CMK (cell line): ENCODE measurements at regions not wholly inside any gene's neighbourhood (a gene's known extent, or its start where the extent isn't known, plus 50 kb on each side); places are given as distances from the start of the nearest gene placed in this dataset.
A peak's percentile ranks its signal among the peaks of the same experiment; 100 is the strongest.
"Not testable (repeated sequence)": the region's sequence is repeated elsewhere in the genome, so short reads cannot be mapped to it uniquely, and the experiment has no call there.

Source experiments
- DNase-seq: peaks from one replicate; pipeline ENCODE4 v3.0.0-alpha.2; 2010; ENCODE audit warnings: low read depth

GRCh38 chr14:23751616-23752015 lies 115.5 kb downstream of the DHRS2 start:
- no peak for DNase-seq

- DNase-seq: no peak
Observed at GRCh38 chr14:23763394-23763793, 127.2 kb downstream of the DHRS2 start.

- no peak for DNase-seq
Observed at GRCh38 chr14:23766737-23767401, 130.7 kb downstream of the DHRS2 start.

- DNase-seq: not testable (repeated sequence)
Observed at GRCh38 chr14:23769221-23769728, 133.1 kb downstream of the DHRS2 start.

DNA sequence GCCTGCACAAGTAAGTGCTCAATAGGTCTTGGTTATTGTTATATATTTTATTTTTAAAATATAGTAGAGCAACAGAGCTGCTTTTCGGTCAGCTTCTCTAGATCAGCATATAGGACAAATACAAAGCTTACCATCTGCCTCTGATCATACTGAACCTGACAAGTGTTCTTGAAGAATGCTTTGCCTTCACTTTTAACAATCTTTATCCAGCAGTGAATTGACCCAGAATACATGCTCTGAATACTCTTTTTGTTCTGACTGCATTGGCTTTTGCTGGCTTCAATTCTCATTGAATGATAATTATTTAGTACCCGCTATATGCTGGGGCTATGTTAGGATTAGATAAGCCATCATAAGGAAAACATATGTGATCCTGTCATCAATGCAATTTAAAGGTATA lies 137.8 kb downstream of the DHRS2 start:
- no peak for DNase-seq

DNA sequence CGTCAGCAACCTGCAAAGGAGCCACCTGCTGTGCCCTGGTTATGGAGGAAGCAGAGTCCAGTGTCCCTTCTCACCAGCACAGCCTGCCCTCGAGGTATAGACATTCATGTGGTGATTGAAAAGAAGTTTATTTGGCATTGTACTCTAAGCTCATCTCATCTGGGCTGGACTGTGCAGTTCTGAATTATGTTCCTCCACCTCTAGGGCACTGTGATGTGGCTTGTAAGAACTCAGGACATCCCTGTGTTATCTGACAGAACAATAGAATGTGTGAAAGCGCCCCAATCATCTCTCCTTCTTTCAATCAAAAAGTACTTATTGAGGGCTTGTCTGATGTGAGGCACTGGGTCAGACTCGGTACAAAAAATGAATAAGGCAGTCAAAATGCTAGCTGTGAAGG lies 140.1 kb downstream of the DHRS2 start:
- DNase-seq: no peak

DNA sequence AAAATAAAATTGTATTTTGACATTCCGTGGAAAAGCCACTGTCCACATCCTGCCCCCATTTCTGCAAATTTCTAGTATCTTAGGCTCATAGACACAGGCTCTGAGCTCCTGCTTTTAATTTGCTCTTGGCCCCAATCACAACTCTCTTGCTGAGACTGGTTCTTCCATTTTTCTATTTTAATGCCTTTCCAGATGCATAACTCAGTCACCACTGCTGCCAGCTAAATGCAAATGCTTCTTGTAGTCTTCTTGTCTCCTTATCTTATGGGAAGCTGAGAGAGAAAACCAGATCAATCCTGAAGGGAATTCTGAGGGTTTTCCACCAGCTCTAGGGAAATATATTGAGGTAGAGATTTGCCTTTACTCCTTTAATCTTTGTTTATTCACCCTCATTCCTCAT lies 149.0 kb downstream of the DHRS2 start:
- DNase-seq: no peak

- no peak for DNase-seq
Observed at GRCh38 chr14:23787436-23787835, 151.3 kb downstream of the DHRS2 start.

DNA sequence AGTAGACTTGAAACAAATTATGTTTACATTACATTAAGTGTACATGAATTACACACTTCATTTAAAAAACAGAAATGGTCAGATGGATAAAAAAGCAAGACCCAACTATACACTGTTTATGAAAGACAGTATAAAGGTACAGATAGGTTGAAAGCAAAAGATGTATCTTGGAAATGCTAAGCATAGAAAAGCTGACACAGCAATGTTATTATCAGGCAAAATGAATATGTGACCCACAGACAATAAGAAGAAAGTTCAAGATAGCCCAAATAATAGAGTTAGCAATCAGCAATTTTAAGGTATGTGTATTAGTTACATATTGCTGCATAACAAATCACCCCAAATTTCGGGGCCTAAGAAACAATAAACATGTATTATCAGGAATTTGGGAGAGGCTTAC lies 153.5 kb downstream of the DHRS2 start:
- DNase-seq: no peak

GRCh38 chr14:23793532-23793931 lies 157.4 kb downstream of the DHRS2 start:
- DNase-seq: no peak

DNA sequence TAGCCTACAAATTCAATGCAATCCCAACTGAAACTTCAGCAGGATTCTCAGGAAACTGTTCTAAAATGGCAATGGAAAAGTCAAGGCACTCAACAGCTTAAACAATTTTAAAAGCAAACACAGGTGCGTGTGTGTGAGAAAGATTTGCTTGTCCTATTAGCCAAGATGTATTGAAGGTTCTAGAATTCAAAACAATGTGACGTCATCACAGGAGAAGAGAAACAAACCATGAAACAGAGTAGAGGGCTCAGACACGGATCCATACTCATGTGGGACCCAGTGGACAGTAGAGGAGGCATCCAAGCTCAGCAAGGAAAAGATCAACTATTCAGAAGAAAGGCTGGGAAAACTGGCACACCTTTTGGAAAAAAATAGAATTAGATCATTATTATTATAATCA lies 152.8 kb upstream of the DHRS4 start:
- DNase-seq: no peak

DNA sequence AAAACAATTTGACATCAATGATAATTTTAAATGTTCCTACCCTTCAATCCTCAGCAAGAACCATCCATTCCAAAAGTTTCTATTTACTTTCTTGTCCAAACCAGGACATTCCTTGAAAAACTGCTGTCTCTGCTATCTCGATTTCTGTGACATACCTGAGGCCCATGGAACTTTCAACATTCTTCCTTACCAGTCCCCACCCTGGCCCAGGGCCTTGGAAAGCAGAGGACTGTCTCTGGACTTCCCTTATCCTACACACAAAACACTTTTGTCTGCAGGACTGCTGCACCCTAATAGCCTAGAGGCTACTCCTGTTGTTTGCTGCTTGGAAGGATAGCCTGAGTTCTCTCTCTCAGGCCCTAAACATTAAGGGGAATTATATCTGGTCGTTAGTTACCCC lies 151.8 kb upstream of the DHRS4 start:
- DNase-seq: no peak

DNA sequence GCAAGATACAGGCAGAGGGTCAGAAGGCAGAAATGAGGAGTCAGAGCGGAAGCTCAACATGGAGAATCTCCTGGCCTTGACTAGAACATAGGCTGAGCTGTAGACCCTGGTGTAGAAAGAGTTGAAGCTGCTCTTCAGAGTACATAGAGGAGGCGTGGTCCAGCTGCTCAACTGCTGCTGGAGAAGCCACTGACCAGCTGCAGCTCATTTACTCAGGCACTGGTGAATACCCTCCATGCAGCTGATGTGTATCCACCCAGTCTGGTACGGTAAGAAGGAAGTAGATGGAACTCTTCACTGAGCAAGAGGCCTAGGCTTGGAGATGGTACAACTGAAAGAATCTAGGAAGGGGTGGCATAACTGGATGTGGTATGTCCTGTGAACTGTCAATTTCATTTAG lies 148.8 kb upstream of the DHRS4 start:
- DNase-seq: no peak

DNA sequence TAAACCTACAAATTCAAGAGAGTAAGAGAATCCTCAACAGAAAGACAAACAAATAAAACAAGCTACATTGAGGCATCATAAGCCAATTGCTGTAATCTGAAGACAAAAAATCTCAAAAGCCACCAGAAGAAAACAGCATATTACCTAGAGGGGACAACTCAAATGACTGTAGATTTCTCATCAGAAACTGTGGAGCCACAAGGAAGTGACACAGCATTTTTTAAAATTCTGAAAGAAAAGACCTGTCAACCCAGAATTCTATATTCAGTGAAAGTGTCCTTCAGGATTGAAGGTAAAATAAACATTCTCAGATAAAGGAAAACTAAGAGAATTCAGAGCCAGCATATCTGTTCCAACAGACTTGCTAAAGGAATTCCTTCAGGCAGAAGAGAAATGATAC lies 147.8 kb upstream of the DHRS4 start:
- DNase-seq: no peak

DNA sequence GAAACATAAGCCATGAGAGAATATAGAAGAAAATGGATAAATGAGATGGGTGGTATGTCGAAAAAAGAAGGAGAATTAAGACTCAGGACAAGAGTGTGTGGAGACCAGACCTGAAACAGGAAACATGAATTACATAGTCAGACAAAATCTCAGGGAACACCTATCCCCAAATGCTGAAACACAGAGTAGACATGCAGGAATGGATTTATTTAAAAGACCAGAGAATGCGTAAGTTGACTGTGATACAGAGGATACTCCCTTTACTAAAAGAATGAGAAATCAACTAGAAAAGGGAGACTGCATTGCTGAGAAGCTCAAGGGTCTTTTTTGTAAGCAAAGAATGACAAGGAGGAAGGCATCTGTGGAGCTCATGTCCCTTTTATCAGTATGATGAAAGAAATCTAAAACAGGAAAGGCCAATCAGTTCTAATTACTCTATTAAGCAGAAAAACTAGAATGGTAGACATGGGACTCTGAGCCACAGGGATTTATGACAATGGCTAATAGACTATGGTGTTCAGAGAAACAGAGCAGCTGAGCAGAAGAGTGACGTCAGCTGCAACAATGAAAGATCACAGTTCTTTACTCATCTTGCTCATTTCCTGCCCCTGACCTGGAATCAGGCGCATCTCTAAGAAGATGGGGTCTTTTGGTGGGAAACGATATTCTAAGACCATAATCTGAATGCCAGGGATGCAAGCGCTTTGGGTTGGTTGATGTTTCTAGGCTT lies 138.9 kb upstream of the DHRS4 start:
- no peak for DNase-seq

GRCh38 chr14:23816371-23816770 lies 137.2 kb upstream of the DHRS4 start:
- DNase-seq: no peak

DNA sequence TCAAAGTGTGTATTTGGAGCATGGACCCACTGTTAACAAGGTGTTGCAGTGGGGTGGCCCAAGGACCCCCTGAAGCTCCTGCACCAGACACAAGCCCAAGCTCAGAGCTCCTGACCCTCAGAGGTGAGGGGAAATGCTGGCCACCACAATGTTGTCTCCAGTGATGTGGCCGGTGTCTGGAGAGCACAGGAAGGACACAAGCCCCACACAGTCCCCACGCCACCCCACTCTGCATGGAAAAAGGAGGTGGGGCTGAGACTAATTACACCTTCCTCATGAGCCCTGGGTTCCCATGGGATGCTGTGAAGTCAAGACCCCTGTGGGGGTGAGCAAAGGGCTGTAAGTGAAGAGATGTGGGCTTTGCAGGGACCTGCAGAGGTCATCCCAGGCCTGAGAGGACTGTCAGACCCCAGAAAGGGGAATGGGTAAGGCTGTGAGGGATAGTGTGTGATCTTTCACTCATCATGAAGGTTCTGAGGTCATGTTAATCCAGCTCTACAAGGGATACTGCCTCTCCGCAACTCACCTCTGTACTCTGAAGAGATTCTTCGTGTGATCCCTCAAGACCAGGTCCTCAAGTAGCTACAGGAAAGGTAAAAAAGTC lies 136.3 kb upstream of the DHRS4 start:
- no peak for DNase-seq

- DNase-seq: no peak
Observed at GRCh38 chr14:23827100-23827892, 126.3 kb upstream of the DHRS4 start.

- DNase-seq: no peak
Observed at GRCh38 chr14:23828001-23828400, 125.6 kb upstream of the DHRS4 start.

DNA sequence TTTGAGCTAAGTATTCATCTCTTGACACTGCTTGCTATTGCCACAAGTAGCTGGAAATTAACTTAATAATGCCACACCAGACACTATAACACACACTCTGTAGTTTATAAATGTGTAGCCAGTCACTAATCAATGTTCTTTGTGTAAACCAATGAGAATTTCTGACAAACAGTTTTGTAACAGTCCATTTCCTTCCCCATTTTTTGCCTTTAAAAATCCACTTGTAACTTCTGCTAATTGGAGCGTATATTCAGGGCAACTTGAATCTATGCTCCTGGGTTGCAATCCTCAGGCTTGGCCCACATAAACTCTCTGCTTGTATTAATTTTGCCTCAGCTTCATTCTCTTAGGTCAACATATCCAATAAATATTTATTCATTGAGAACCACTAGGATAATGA lies 125.0 kb upstream of the DHRS4 start:
- DNase-seq: no peak

DNA sequence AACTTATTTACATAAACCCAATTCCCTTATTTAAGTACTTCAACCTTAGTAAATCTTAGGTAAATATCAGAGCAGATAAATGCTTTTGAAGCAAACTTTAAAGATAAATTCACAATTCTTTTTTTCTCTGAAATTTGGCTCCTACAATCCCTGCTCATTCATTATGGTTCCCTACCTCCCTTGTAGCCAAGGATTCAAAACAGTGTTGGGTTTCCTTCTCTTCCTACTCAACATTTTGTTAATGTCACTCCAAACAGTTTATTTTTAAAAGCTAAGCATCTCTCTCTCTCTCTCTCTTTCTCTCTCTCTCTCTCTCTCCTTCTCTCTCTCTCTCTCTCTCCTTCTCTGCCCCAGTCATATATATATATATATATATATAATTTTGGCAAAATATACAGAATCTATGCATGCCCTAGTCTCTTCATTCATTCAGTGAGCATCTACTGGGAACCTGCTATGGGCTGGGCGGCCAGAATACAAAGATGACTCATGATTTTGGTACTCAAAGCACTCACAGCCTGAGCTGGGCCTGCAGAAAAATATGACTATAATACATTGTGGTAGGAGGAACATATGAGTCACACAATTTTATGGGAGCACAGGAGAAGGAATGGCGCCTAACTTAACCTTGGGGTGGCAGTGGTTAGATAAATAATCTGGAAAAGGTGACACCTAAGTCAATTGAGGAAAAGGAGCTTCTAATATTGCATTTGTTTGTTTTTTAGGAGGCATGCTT lies 123.7 kb upstream of the DHRS4 start:
- no peak for DNase-seq

GRCh38 chr14:23831596-23831995 lies 122.0 kb upstream of the DHRS4 start:
- DNase-seq: peak; percentile 31
